ENCODE measurements at regions not wholly inside any gene's neighbourhood (a gene's known extent, or its start where the extent isn't known, plus 50 kb on each side); places are given as distances from the start of the nearest gene placed in this dataset.

DNA sequence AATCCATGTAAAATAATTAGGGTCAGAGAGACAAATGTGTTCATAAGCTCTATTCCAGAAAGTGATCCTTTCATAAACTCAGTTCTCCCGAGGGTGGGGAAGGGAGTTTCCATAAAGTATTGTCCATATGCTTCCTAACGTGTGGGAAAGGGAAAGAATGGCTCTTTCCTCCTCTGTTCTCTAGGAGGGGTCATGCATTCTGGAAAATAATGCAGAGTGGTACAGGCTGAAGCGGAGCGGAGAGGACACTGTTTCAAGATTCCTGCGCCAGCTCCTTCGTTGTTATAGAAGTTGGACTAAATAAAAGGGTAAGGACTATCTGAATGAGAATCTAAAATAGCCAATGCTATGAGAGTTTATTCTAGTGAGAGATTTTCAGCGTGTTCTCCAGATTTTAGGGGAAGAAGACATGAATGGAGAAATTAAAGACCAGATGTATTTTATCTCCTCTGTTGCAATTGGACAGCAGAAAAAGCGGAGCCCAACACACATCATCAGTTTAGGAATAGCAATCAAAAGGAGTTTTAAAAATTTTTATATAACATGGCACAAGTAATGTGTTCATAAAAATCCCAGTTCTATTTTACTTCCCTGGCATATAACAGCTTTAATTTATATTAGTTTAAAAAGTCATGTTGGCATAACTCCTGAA, 166.9 kb upstream of the MPDZ start:
- TF ChIP-seq, protein P1, sequence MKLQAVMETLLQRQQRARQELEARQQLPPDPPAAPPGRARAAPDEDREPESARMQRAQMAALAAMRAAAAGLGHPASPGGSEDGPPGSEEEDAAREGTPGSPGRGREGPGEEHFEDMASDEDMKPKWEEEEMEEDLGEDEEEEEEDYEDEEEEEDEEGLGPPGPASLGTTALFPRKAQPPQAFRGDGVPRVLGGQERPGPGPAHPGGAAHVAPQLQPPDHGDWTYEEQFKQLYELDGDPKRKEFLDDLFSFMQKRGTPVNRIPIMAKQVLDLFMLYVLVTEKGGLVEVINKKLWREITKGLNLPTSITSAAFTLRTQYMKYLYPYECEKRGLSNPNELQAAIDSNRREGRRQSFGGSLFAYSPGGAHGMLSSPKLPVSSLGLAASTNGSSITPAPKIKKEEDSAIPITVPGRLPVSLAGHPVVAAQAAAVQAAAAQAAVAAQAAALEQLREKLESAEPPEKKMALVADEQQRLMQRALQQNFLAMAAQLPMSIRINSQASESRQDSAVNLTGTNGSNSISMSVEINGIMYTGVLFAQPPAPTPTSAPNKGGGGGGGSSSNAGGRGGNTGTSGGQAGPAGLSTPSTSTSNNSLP (IDR thresholded peaks at IDR 0.05; ENCODE audit: low read depth, low read length): no peak
- TF ChIP-seq PTBP1 (IDR thresholded peaks at IDR 0.05; ENCODE audit: low read depth, low read length, poor library complexity, severe bottlenecking) (no peak), ZSCAN29 (CRISPR knock-in tag; conservative IDR thresholded peaks at IDR 0.05) (no peak), ZNF160 (CRISPR knock-in tag; IDR thresholded peaks at IDR 0.05) (no peak), IRF2 (CRISPR knock-in tag; IDR thresholded peaks at IDR 0.05) (no peak), ZNF292 (CRISPR knock-in tag; IDR thresholded peaks at IDR 0.05; ENCODE audit: borderline replicate concordance, low read depth) (no peak), FOXP1 (IDR thresholded peaks at IDR 0.05) (no peak), FOXP1 (CRISPR knock-in tag; IDR thresholded peaks at IDR 0.05) (no peak), ZNF496 (CRISPR knock-in tag; IDR thresholded peaks at IDR 0.05; ENCODE audit: insufficient replicate concordance) (no peak), JUND (CRISPR knock-in tag; IDR thresholded peaks at IDR 0.05) (no peak), ATF1 (CRISPR knock-in tag; IDR thresholded peaks at IDR 0.05) (no peak), TMF1 (CRISPR knock-in tag; IDR thresholded peaks at IDR 0.05; ENCODE audit: low read depth) (no peak)
- TF ChIP-seq, protein P2, sequence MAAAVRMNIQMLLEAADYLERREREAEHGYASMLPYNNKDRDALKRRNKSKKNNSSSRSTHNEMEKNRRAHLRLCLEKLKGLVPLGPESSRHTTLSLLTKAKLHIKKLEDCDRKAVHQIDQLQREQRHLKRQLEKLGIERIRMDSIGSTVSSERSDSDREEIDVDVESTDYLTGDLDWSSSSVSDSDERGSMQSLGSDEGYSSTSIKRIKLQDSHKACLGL (CRISPR knock-in tag; IDR thresholded peaks at IDR 0.05): no peak
- TF ChIP-seq, protein P3, sequence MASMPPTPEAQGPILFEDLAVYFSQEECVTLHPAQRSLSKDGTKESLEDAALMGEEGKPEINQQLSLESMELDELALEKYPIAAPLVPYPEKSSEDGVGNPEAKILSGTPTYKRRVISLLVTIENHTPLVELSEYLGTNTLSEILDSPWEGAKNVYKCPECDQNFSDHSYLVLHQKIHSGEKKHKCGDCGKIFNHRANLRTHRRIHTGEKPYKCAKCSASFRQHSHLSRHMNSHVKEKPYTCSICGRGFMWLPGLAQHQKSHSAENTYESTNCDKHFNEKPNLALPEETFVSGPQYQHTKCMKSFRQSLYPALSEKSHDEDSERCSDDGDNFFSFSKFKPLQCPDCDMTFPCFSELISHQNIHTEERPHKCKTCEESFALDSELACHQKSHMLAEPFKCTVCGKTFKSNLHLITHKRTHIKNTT (CRISPR knock-in tag; IDR thresholded peaks at IDR 0.05): no peak
